GM19025 (cell line): ENCODE measurements at regions not wholly inside any gene's neighbourhood (a gene's known extent, or its start where the extent isn't known, plus 50 kb on each side); places are given as distances from the start of the nearest gene placed in this dataset.

ENCODE experiments used
- ATAC-seq: cut with Tn5 transposase; IDR thresholded peaks from one replicate; pipeline ENCODE4 v1.9.1; 2021; ENCODE audit warnings: mild to moderate bottlenecking, low read depth, moderate library complexity; ENCODE audit not compliant: unreplicated experiment

GRCh38 chr6:10256113-10256690 lies 158.7 kb downstream of the TFAP2A start:
- ATAC-seq = no peak

- ATAC-seq = no peak
Measured at GRCh38 chr6:10250655-10251220, 164.1 kb downstream of the TFAP2A start.

GRCh38 chr6:10248378-10248843 lies 166.5 kb downstream of the TFAP2A start:
- ATAC-seq = no peak

- no peak for ATAC-seq
Measured at GRCh38 chr6:10237298-10238038, 177.4 kb downstream of the TFAP2A start.

GRCh38 chr6:10235344-10235743 lies 179.5 kb downstream of the TFAP2A start:
- no peak for ATAC-seq

- no peak for ATAC-seq
Measured at GRCh38 chr6:10230531-10230930, 184.3 kb downstream of the TFAP2A start.

GRCh38 chr6:10223841-10224240 lies 191.0 kb downstream of the TFAP2A start:
- ATAC-seq = no peak

- no peak for ATAC-seq
Measured at GRCh38 chr6:10221178-10221577, 193.7 kb downstream of the TFAP2A start.

- no peak for ATAC-seq
Measured at GRCh38 chr6:10219510-10219909, 195.4 kb downstream of the TFAP2A start.

- no peak for ATAC-seq
Measured at GRCh38 chr6:10217111-10217510, 197.8 kb downstream of the TFAP2A start.

- no peak for ATAC-seq
Measured at GRCh38 chr6:10215326-10216110, 199.4 kb downstream of the TFAP2A start.

GRCh38 chr6:10210052-10210451 lies 204.8 kb downstream of the TFAP2A start:
- no peak for ATAC-seq

- ATAC-seq = no peak
Measured at GRCh38 chr6:10205892-10206291, 209.0 kb downstream of the TFAP2A start.

GRCh38 chr6:10205120-10205519 lies 209.8 kb downstream of the TFAP2A start:
- no peak for ATAC-seq

- ATAC-seq = no peak
Measured at GRCh38 chr6:10203651-10204050, 211.2 kb downstream of the TFAP2A start.

GRCh38 chr6:10202581-10202980 lies 212.3 kb downstream of the TFAP2A start:
- no peak for ATAC-seq

- no peak for ATAC-seq
Measured at GRCh38 chr6:10201606-10202510, 213.0 kb downstream of the TFAP2A start.

GRCh38 chr6:10196090-10196489 lies 218.8 kb downstream of the TFAP2A start:
- no peak for ATAC-seq

GRCh38 chr6:10194816-10195672 lies 219.8 kb downstream of the TFAP2A start:
- ATAC-seq = no peak
